Small intestine (tissue), 7 donors: ENCODE measurements at regions not wholly inside any gene's neighbourhood (a gene's known extent, or its start where the extent isn't known, plus 50 kb on each side); places are given as distances from the start of the nearest gene placed in this dataset.

Source experiments
- DNase-seq, 2 donors: peaks; one replicate each; pipeline versions ENCODE4 v3.0.0 to v3.0.0-alpha.2; 2013
- FAIRE-seq: peaks from 2 replicates; lab custom pipeline; 2012; peaks lifted over from hg19 to GRCh38; lab: Jason Lieb, UNC
- H3K27ac ChIP-seq, 3 donors: one replicate each; pipeline ENCODE4 v1.5.1; 2013; ENCODE audit warnings: low read length in 2 of 3, mild to moderate bottlenecking in 2 of 3, control low read depth in 1 of 3, inconsistent platforms in 1 of 3, low read depth in 1 of 3, moderate library complexity in 1 of 3
- H3K27me3 ChIP-seq, 3 donors: one replicate each; pipeline ENCODE4 v1.6.1; 2013; ENCODE audit warnings: low read length in 3 of 3, inconsistent platforms in 1 of 3; ENCODE audit not compliant: control insufficient read depth in 3 of 3, insufficient read depth in 3 of 3
- H3K36me3 ChIP-seq, 3 donors: one replicate each; pipeline ENCODE4 v1.6.1; 2013; ENCODE audit warnings: low read length in 3 of 3, inconsistent platforms in 1 of 3, low read depth in 1 of 3, mild to moderate bottlenecking in 1 of 3, moderate library complexity in 1 of 3; ENCODE audit not compliant: control insufficient read depth in 3 of 3, insufficient read depth in 2 of 3
- H3K4me1 ChIP-seq, 3 donors: one replicate each; pipeline ENCODE4 v1.6.1; 2013; ENCODE audit warnings: low read length in 2 of 3, inconsistent platforms in 1 of 3, low read depth in 1 of 3, mild to moderate bottlenecking in 1 of 3, moderate library complexity in 1 of 3; ENCODE audit not compliant: control insufficient read depth in 3 of 3, insufficient read depth in 2 of 3
- H3K4me3 ChIP-seq, 3 donors: one replicate each; pipeline ENCODE4 v1.5.1; 2013; ENCODE audit warnings: low read length in 3 of 3, control low read depth in 1 of 3, inconsistent platforms in 1 of 3, low read depth in 1 of 3, mild to moderate bottlenecking in 1 of 3, moderate library complexity in 1 of 3
- H3K9me3 ChIP-seq, 2 donors: one replicate each; pipeline ENCODE4 v1.6.1; 2013; ENCODE audit warnings: low read depth in 1 of 2, low read length in 1 of 2; ENCODE audit not compliant: control insufficient read depth in 2 of 2, insufficient read depth in 1 of 2
- WGBS, 3 donors: extraction: QIAGEN DNeasy Blood & Tissue Kit; methylation state at CpG; one replicate each; pipeline ENCODE4 v1.1.7; 2013; 5-methylcytosine and 5-hydroxymethylcytosine counted together
- donor health status: healthy with polysubstance abuse.
- donor health status: control.
- donor health status: control.
- donor health status: Bipolar disorder and iron deficiency.
- donor health status: healthy.

DNA sequence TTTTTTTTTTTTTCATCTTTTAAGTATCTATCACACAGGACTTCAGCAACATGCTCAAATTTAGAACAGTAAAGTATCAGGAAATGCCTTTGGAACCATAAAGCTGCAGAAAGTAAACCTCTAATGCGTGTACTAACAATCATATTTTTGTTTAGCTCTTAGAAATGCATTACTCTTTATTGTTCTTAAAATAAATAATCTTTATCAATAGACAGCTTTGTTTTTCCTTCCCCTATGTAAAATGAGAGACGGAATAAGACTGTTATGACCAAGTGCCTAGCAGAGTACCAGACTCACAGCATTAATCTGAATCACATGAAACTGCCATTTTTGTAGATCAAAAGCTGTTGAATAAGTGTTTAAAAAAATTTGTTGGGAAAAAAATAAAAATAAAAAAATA, 50.5 kb upstream of the COL25A1 start:
- Histone ChIP-seq H3K9me3 (peaks cover 0 to 3% of the 10 kb centered on the region in 2 donors), H3K27ac (no peak overlapping the region), H3K4me3 (no peak overlapping the region), H3K4me1 (no peaks in the 10 kb centered on the region), H3K36me3 (no peaks in the 10 kb centered on the region), H3K27me3 (peaks cover 0 to 2% (median 0%) of the 10 kb centered on the region in 3 donors)
- DNase-seq (no peak), FAIRE-seq (no peak)
- 41 to 54% (median 43%) methylated on average over 2 of the region's 2 CpGs for WGBS, 3 donors
